Natural killer cell (primary cell): ENCODE measurements at regions not wholly inside any gene's neighbourhood (a gene's known extent, or its start where the extent isn't known, plus 50 kb on each side); places are given as distances from the start of the nearest gene placed in this dataset.

Source experiments
- ATAC-seq, 3 donors: fragments of 150-1000 bp in 2 of 3; fragments of 200-7000 bp in 1 of 3; cut with Tn5 transposase; 1 replicate in 1 of 3; 2 replicates in 2 of 3; pipeline ENCODE4 v1.10.0; 2021; ENCODE audit warnings: mild to moderate bottlenecking in 2 of 3, moderate library complexity in 2 of 3
- DNase-seq, 2 donors: peaks; one replicate each; pipeline versions ENCODE4 v3.0.0 to v3.0.0-alpha.2; 2013 to 2021; ENCODE audit warnings: mixed read lengths in 1 of 2
- H3K27ac ChIP-seq: one replicate; pipeline ENCODE4 v1.5.1; 2013; ENCODE audit warnings: mild to moderate bottlenecking, low read length
- H3K27me3 ChIP-seq: one replicate; pipeline ENCODE4 v1.6.1; 2013; ENCODE audit warnings: low read length; ENCODE audit not compliant: control insufficient read depth, insufficient read depth
- H3K36me3 ChIP-seq: one replicate; pipeline ENCODE4 v1.6.1; 2013; ENCODE audit warnings: low read length; ENCODE audit not compliant: control insufficient read depth, insufficient read depth
- H3K4me1 ChIP-seq: one replicate; pipeline ENCODE4 v1.6.1; 2013; ENCODE audit warnings: low read length; ENCODE audit not compliant: control insufficient read depth, insufficient read depth
- H3K4me3 ChIP-seq: one replicate; pipeline ENCODE4 v1.5.1; 2013; ENCODE audit warnings: low read length
- H3K9me3 ChIP-seq: one replicate; pipeline ENCODE4 v1.6.1; 2013; ENCODE audit warnings: low read length; ENCODE audit not compliant: control insufficient read depth, insufficient read depth
- H3K27ac Mint-ChIP-seq, 2 donors: one replicate each; pipeline ENCODE4 v1.8.0; 2022; ENCODE audit warnings: mild to moderate bottlenecking in 2 of 2, mixed read lengths in 2 of 2, moderate library complexity in 1 of 2
- H3K27me3 Mint-ChIP-seq, 2 donors: one replicate each; pipeline ENCODE4 v1.8.0; 2022; ENCODE audit warnings: low read depth in 2 of 2, mixed read lengths in 2 of 2
- H3K36me3 Mint-ChIP-seq: one replicate; pipeline ENCODE4 v1.8.0; 2022; ENCODE audit warnings: mixed read lengths
- H3K4me1 Mint-ChIP-seq, 2 donors: one replicate each; pipeline ENCODE4 v1.8.0; 2022; ENCODE audit warnings: mixed read lengths in 2 of 2
- H3K4me3 Mint-ChIP-seq: one replicate; pipeline ENCODE4 v1.8.0; 2022; ENCODE audit warnings: mild to moderate bottlenecking, moderate library complexity, mixed read lengths
- H3K9me3 Mint-ChIP-seq, 2 donors: one replicate each; pipeline ENCODE4 v1.8.0; 2022; ENCODE audit warnings: mixed read lengths in 2 of 2
- CTCF ChIP-seq: fragments of 200-600 bp; IDR thresholded peaks from one replicate; pipeline ENCODE4 v1.8.0; 2022; ENCODE audit warnings: antibody characterized with exemption
- WGBS: methylation state at CpG from one replicate; pipeline ENCODE4 v1.1.7; 2013; ENCODE audit warnings: missing lambda C conversion rate; ENCODE audit not compliant: insufficient coverage; 5-methylcytosine and 5-hydroxymethylcytosine counted together
- intact Hi-C: fragments of 100-400 bp; cut with micrococcal nuclease; formaldehyde crosslinking; loops from one replicate; pipeline ENCODE4 v1.14.2; 2022

GRCh38 chr6:11283629-11284028 is 51.2 kb upstream of the NEDD9 start:
- no peak for DNase-seq
- Mint-ChIP-seq H3K27me3 (no peaks in the 10 kb centered on the region), H3K36me3 (no peaks in the 10 kb centered on the region), H3K4me3 (no peak overlapping the region), H3K4me1 (peaks cover 10 to 28% of the 10 kb centered on the region in 2 donors), H3K27ac (no peak overlapping the region), H3K9me3 (no peaks in the 10 kb centered on the region)
- no peaks in the 10 kb centered on the region for H3K27me3 ChIP-seq
- 100% methylated on average over 2 of the region's 2 CpGs for WGBS
- intact Hi-C loops, result no loop called here
- H3K9me3 ChIP-seq, result no peaks in the 10 kb centered on the region
- TF ChIP-seq CTCF, result no peak
- H3K4me3 ChIP-seq, result no peak overlapping the region
- no peak for ATAC-seq
- H3K36me3 ChIP-seq, result peaks cover 4% of the 10 kb centered on the region
- H3K4me1 ChIP-seq, result no peaks in the 10 kb centered on the region
- H3K27ac ChIP-seq, result no peak overlapping the region

- Histone ChIP-seq H3K4me3 (no peak overlapping the region), H3K9me3 (no peaks in the 10 kb centered on the region), H3K4me1 (peaks cover 4% of the 10 kb centered on the region), H3K27me3 (no peaks in the 10 kb centered on the region), H3K27ac (no peak overlapping the region), H3K36me3 (peaks cover 4% of the 10 kb centered on the region)
- H3K27me3 Mint-ChIP-seq, result no peaks in the 10 kb centered on the region
- no peak overlapping the region for H3K4me3 Mint-ChIP-seq
- DNase-seq, result no peak
- intact Hi-C loops, result no loop called here
- no peak for TF ChIP-seq CTCF
- WGBS, result 99% methylated on average over 5 of the region's 5 CpGs
- no peaks in the 10 kb centered on the region for H3K9me3 Mint-ChIP-seq
- no peak for ATAC-seq
- H3K27ac Mint-ChIP-seq, result no peak overlapping the region
- H3K4me1 Mint-ChIP-seq, result peaks cover 18 to 33% of the 10 kb centered on the region in 2 donors
- H3K36me3 Mint-ChIP-seq, result no peaks in the 10 kb centered on the region
Measured at GRCh38 chr6:11282875-11283274, 50.4 kb upstream of the NEDD9 start.
